ENCODE measurements at regions not wholly inside any gene's neighbourhood (a gene's known extent, or its start where the extent isn't known, plus 50 kb on each side); places are given as distances from the start of the nearest gene placed in this dataset.
"Not testable (repeated sequence)": the region's sequence is repeated elsewhere in the genome, so short reads cannot be mapped to it uniquely, and the experiment has no call there.

DNA sequence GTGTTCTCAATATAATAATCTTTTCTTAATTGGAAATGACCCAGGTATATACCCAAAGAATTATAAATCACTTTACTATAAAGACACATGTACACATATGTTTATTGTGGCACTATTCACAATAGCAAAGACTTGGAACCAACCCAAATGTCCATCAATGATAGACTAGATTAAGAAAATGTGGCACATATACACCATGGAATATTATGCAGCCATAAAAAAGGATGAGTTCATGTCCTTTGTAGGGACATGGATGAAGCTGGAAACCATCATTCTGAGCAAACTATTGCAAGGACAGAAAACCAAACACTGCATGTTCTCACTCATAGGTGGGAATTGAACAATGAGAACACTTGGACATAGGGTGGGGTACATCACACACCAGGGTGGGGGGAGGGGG is 56.8 kb downstream of the SCGB2B2 start:
- ATAC-seq; intact Hi-C loops (cut with DNase I, micrococcal nuclease); DNase-seq: not testable (repeated sequence)

DNA sequence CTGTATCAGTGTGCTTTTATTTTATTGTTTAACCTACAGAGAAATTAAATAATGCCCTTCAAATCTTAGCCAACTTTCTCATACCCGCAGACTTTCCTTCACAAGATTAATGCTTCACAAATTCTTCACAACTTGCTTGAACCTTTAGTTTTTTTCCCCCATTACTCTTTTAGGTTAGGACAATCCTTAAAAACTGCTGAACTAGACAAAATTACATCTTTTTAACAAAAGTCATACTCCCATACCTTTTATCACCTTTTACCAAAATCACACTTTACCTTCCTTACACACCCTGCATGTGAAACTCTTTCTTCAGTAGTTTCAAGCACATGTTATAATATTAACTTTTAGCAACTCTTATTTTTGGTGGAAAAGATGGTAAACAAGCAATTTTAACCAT is 58.5 kb downstream of the SCGB2B2 start:
- intact Hi-C loops (cut with DNase I, micrococcal nuclease), result no loop called here
- no peak for ATAC-seq
- no peak for DNase-seq

DNA sequence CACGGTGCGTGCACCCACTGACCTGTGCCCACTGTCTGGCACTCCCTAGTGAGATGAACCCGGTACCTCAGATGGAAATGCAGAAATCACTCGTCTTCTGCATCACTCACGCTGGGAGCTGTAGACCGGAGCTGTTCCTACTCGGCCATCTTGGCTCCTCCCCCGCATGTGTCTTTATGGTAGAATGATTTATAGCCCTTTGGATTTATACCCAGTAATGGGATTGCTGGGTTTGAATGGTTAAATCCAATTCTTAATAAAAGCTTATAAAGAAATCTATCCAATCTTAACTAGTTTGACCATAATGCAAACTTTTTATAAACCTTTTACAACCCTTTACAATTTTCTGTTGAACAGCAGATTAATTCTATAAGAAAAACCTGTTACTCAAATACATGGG is 59.0 kb downstream of the SCGB2B2 start:
- ATAC-seq; DNase-seq; intact Hi-C loops (cut with DNase I, micrococcal nuclease): not testable (repeated sequence)

DNA sequence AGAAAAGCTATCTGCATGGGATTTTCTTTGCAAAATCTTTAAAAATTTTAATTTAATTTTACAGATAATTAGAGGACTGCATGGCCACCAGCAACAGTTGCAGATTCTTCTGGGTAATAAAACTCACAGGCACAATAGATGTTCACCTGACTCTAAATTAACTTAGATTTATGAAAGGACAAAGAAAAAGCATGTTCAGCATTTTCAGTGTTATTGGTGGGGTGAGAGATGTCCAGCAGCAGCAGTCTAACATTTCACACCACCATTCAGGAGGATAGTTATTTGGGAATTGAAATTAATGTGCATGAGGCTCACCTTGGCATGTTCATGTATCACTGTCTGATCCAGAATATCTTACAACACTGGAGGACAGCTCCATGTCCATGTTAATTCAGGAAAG is 74.0 kb downstream of the SCGB2B2 start:
- ATAC-seq, result no peak
- intact Hi-C loops (cut with DNase I, micrococcal nuclease), result no loop called here

DNA sequence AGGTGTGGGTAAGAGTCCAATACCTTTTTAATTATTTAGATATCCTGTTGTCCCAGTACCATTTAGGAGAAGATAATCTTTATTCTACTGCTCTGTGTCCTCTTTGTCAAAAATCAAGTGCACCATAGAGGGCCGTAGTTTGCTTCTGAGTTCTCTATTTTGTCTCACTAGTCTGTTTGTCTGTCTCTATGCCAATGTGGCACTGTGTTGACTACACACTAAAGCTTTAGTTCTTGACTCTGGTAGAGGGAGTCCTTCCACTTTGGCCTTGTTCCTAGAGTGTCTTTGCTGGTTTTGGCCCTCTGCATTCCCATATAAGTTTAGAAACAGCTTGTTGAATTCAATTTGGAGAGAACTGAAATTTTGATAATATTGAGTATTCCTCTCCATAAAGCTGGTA is 75.9 kb downstream of the SCGB2B2 start:
- intact Hi-C loops (cut with DNase I, micrococcal nuclease), result no loop called here
- ATAC-seq, result no peak

More for the DNA sequence above, 74.0 kb downstream of the SCGB2B2 start:
- DNase-seq, result no peak

DNA sequence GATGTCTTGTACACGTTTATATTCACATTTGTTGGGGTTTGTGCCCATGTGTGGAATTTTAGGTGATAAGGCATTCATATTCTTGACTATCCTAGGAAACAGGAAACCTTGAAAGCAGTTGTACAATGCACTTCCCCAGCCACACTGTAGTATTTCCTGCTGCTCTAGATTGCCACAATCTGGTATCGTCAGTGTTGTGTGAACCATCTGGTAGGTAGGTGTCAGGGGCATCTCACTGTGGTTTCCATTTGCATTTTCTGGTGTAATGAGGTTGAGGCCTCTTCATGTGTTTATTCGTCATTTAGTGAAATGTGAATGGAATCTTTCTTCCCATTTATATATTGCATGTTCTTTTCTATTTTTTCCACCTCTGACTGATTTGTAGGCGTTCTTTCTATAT is 76.6 kb downstream of the SCGB2B2 start:
- intact Hi-C loops (cut with DNase I, micrococcal nuclease), result no loop called here
- ATAC-seq, result peak; percentile 37
- no peak for DNase-seq

More for the DNA sequence above, 75.9 kb downstream of the SCGB2B2 start:
- DNase-seq, result no peak

DNA sequence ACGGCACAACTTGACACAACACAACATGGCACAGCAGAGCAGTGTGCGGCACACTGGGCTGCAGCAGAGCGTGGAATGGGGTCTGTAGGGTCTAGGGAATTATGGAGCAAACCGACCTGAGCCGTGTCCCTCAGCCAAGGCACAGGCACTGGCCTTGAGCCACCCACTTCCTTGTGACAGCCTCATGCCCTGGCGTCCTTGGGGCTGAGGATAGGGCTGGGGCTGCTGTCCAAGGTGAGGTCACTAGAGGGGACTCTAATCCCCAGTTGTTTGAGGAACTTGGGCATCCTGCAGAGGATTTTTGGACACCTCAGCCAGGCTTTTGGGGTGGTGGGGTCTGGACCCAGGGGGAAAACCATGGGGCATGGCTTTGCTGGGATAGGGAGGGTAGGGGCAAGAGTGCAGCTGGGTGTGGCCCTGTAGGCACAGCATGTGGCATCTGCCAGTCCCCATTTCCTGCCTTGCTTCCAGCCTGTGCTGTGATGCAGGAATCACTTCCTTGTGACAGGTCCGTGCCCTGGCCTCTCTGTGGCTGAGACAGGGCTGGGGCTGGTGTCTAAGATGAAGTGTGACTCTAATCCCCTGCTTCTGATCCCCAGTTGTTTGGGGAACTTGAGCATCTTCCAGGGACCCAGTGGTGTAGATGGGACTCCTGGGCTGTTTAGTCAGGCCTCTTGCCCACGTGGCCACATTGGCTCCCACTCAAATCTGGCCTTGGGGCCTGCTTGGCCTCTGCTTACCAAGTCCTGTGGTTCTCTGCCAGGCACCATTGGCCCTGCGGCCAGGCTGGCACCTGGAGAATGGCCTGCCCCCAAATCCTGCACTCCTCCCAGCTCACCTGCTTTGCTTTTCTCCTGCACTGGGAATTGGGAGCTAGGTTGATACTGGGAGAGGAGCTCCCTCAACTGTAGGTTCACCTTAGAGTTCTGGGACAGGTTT is 78.5 kb downstream of the SCGB2B2 start:
- no peak for DNase-seq
- ATAC-seq, result peak; percentile 24
- intact Hi-C loops (cut with DNase I, micrococcal nuclease), result no loop called here

DNA sequence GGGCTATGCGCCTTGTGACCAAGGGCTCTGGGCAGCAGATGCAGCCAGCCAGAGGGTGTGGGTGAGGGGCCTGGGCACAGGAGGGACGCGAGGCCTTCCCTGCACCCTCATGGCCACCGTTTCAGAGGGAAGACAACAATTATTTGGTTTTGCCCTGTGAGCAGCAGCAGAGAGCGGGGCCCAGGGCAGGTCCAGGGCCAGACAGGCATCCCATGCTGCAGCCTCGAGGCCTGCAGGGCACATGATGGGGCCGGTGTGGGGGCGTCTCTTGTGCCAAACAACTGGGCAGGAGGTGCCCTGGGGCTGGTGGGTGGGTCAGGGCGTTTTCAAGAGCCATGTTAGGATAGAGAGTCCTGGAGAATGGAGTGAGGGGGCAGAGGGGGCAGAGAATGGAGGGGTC is 79.4 kb downstream of the SCGB2B2 start:
- intact Hi-C loops (cut with DNase I, micrococcal nuclease), result no loop called here
- DNase-seq, result no peak
- no peak for ATAC-seq

DNA sequence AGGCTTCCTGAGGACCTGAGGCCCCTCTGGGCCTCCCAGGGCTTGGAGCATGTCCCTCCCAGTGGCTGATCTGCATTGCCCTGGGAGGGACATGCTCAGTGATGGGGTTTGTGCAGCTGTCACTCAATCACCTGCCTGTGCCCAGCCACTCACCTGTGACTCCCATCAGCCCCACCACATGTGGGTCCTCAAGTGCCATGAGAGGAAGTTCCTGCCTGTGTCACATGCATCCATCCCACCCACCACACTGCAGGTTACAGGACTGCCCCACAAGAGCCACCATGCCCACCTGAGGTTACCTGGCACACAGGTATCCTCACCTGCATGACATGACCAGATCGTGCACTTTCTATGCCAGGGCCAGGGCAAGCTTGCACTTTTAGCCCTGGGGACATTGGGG is 80.0 kb downstream of the SCGB2B2 start:
- ATAC-seq (no peak), DNase-seq (no peak)
- intact Hi-C loops (cut with DNase I, micrococcal nuclease), result no loop called here

DNA sequence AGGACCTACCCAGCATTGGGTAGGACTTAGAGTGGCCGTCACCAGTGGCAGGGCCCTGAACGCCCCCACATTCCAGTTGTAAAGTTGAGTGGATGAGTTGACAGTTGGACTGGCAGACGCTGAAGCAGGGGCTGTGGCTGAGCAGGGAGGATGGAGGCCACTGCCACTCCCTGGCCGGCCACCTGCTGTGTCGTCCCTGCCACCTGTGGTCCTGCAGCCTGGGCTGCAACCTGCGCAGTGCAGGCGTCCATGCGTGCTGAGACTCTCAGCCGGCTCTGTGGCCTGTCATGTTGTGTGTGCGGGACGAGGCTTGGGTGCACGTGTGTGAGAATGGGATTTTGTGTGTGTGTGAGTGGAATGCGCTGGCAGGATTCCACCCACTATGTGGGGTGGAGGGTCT is 80.8 kb downstream of the SCGB2B2 start:
- intact Hi-C loops (cut with DNase I, micrococcal nuclease), result no loop called here
- no peak for DNase-seq
- no peak for ATAC-seq

DNA sequence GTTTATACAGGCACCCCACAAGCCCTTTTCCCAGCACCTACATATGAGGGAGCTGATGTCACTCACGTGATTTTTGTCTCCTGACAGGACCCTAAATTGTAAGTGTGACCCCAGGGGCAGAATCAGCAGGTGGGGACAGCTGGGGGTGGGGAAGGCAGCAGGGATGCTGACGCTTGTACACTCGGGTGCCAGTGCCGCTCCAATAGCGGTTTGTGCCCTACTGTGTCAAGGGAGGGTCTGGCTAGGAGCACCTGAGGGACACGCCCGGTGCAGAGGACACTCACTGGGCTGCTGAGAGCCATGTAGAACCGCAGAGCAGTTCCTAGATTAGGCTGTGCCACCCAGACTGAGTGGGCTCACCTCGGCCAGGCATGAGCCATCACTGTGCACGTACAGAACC is 81.3 kb downstream of the SCGB2B2 start:
- ATAC-seq, result no peak
- intact Hi-C loops (cut with DNase I, micrococcal nuclease), result no loop called here

DNA sequence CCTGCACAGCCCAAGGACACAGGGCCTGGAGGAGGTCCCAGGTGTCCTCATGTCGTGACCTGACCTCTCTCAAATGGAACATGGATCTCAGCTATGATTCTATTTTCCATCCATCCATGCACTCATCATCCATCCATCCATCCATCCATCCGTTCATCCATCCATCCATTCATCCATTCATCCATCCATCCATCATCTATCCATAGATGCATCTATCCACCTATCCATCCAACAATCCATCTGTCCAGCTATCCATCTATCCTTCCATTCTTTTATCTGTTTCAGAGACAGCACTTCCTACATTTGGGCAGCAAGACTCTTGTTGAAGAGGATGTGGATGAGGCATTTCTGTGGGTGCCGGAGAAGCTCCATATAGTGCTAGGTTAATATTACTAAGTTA is 86.7 kb downstream of the SCGB2B2 start:
- no peak for ATAC-seq
- intact Hi-C loops (cut with DNase I, micrococcal nuclease), result no loop called here

More for the DNA sequence above, 81.3 kb downstream of the SCGB2B2 start:
- DNase-seq, result no peak

DNA sequence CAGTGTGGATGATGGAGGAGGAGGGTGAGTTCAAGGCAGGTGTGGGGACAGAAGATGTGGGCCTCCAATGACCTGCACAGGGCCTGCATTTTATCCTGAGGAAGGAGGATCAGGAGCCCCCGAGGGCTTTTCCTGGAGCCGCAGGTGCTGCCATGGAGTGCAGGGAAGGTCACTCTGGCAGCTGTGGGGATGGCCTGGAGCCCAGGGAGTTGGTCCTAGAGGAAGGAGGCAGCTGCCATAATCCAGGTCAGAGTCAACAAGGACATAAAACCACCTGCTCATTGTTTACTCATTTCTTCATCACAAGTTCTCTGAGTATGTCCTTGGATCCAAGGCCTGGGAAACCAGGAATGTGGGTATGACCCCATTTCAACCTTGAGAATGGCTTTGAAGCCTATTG is 87.2 kb downstream of the SCGB2B2 start:
- ATAC-seq (peak; percentile 35), DNase-seq (no peak)
- intact Hi-C loops (cut with DNase I, micrococcal nuclease), result no loop called here

More for the DNA sequence above, 86.7 kb downstream of the SCGB2B2 start:
- no peak for DNase-seq

DNA sequence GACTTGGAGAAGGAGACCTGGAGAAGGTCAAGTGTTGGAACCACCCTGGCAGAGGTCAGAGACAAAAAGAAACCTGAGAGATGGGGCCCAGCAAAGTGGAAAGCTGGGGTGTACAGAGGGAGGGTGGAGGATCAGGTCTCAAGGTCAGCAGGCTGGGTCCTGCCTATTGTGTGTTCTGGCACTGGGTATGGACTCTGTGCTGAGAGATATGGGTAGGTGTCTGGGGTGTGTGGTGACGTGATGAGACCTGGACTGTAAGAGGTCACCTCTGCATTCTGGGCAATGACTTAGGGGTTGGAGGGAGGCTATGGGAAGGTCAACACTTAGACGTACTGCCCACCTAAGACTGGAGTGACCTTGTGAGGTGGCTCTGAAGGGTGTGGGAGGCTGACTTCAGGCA is 88.1 kb downstream of the SCGB2B2 start:
- intact Hi-C loops (cut with DNase I, micrococcal nuclease), result no loop called here
- no peak for DNase-seq
- ATAC-seq, result no peak

DNA sequence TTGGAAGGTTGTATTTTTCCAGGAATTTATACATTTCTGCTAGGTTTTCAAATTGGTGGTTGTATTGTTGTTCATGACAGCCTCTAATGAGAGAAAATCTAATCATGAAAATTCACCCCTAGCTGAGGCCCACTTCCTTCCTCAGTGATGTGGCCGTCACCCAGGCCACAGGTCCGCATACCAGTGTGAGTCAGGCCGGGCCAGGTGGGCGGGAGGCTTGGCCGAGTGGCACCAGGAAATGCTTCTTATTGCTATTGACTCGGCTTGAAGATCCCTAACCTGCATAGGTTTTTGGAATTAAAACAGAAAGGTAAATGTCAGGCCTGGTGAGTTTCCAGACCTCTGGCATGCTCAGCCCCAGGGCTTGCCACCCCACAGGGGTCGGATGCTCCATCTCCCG is 88.7 kb downstream of the SCGB2B2 start:
- DNase-seq (no peak), ATAC-seq (no peak)
- intact Hi-C loops (cut with DNase I, micrococcal nuclease), result no loop called here

DNA sequence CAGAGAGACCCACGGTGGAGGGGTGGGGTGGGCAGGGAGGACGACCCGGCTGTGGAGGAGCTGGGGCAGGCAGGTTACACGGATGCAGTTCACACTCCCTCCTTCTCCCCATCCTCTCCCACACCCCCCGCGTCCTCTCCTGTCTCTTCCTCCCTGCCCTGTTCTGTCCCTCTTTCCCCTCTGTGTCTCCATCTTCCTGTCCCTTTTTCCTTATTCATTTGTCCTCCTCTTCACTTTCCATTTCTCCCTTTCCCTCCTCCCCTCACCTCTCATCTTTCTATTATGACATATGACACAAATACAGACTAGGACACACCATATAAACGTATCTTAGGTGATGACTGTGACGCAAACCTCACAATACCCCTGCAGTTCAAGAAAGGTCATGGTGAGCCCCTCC is 96.6 kb downstream of the SCGB2B2 start:
- intact Hi-C loops (cut with DNase I, micrococcal nuclease), result no loop called here

DNA sequence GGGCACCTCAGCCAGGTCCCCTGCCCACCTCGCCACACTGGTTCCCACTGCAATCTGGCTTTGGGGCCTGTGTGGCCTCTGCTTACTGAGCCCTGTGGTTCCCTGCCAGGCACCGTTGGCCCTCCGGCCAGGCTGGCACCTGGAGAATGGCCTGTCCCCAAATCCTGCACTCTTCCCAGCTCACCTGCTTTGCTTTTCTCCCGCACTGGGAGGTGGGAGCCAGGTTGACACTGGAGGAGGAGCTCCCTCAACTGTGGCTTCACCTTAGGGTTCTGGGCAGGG is 97.0 kb downstream of the SCGB2B2 start:
- intact Hi-C loops (cut with DNase I, micrococcal nuclease), result no loop called here
- DNase-seq (no peak), ATAC-seq (no peak)

More for the DNA sequence above, 96.6 kb downstream of the SCGB2B2 start:
- ATAC-seq, result no peak
- DNase-seq, result no peak

DNA sequence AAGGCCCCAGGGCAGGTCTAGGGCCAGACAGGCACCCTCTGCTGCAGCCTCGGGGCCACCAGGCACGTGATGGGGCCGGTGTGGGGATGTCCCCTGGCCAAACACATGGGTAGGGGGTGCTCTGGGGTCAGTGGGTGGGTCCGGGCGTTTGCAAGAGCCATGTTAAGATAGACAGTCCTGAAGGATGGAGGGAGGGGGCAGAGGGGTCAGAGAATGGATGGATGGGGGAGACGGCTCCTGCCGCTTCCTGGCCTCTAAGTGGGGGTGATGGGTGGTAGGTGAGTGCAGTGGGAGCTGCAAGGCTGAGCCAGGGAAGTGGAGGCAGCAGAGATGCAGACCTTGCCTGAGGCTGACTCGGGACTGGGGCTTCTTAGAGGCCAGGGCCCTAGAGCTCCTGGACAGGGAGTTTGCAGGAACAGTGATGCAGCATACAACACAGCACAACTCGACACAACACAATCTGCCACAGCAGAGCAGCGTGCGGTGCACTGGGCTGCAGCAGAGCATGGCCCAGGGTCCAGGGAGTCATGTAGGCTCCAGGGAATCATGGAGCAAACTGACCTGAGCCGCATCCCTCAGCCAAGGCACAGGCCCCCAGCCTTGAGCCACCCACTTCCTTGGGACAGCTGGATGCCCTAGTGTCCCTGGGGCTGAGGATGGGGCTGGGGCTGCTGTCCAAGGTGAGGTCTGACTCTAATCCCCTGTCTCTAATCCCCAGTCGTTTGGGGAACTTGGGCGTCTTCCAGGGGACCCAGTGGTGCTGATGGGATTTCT is 97.5 kb downstream of the SCGB2B2 start:
- intact Hi-C loops (cut with DNase I, micrococcal nuclease), result no loop called here
- ATAC-seq (no peak), DNase-seq (no peak)

DNA sequence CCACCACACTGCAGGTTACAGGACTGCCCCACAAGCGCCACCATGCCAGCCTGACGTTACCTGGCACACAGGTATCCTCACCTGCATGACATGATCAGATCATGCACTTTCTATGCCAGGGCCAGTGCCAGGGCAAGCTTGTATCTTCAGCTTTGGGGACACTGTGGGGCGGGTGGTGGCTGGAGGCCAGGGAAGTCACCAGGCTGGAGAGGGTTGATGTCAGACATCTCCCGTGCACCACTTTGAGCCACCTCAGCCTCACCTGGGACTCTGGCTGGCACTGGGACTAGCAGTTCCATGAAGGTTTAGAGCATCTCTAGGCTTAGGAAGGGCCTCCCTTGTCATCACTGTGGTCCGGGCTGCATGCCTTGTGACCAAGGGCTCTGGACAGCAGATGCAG is 97.2 kb downstream of the WTIP start:
- intact Hi-C loops (cut with DNase I, micrococcal nuclease), result no loop called here
- no peak for ATAC-seq

DNA sequence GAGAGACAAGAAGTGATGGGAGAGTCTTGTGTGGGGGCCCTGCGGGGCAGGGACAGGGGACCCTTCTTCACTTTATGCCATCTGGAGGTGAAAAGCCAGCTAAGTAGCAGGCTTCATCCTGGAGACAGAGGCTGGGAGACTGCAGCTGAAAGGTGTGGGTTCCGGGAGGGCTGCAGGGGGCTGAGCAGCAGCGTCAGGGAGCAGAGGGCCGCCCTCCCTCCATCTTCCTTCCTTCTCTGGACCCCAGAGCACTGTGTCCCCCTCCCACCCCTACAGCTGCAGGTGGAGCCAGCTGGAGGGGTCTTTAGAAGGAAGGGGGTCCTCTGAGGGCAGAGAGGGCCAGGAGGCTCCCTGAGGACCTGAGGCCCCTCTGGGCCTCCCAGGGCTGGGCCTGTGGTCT is 96.6 kb downstream of the WTIP start:
- DNase-seq (no peak), ATAC-seq (no peak)
- intact Hi-C loops (cut with DNase I, micrococcal nuclease), result no loop called here

More for the DNA sequence above, 97.2 kb downstream of the WTIP start:
- no peak for DNase-seq
